ENCODE measurements at regions not wholly inside any gene's neighbourhood (a gene's known extent, or its start where the extent isn't known, plus 50 kb on each side); places are given as distances from the start of the nearest gene placed in this dataset.
A peak's percentile ranks its signal among the peaks of the same experiment; 100 is the strongest.
"Not testable (repeated sequence)": the region's sequence is repeated elsewhere in the genome, so short reads cannot be mapped to it uniquely, and the experiment has no call there.

- TF ChIP-seq POLR2A (IDR thresholded peaks at IDR 0.05) (no peak), EP300 (IDR thresholded peaks at IDR 0.05) (no peak)
- TF ChIP-seq, protein P1, sequence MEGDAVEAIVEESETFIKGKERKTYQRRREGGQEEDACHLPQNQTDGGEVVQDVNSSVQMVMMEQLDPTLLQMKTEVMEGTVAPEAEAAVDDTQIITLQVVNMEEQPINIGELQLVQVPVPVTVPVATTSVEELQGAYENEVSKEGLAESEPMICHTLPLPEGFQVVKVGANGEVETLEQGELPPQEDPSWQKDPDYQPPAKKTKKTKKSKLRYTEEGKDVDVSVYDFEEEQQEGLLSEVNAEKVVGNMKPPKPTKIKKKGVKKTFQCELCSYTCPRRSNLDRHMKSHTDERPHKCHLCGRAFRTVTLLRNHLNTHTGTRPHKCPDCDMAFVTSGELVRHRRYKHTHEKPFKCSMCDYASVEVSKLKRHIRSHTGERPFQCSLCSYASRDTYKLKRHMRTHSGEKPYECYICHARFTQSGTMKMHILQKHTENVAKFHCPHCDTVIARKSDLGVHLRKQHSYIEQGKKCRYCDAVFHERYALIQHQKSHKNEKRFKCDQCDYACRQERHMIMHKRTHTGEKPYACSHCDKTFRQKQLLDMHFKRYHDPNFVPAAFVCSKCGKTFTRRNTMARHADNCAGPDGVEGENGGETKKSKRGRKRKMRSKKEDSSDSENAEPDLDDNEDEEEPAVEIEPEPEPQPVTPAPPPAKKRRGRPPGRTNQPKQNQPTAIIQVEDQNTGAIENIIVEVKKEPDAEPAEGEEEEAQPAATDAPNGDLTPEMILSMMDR (IDR thresholded peaks at IDR 0.05) = no peak
- Histone ChIP-seq H3K36me3 (no peaks in the 10 kb centered on the region), H3K9me3 (no peaks in the 10 kb centered on the region), H3K27me3 (no peaks in the 10 kb centered on the region), H3K4me3 (no peak overlapping the region), H3K27ac (no peak overlapping the region), H3K4me1 (ENCODE audit: insufficient read depth) (no peaks in the 10 kb centered on the region)
- WGBS, 3 donors = 28 to 46% (median 35%) methylated on average over 1 of the region's 1 CpG
- intact Hi-C loops (cut with DNase I) = no loop called here
- DNase-seq = peak in 1 of 5 donors; percentile 2
These were observed 65.6 kb upstream of the IQSEC1 start for GRCh38 chr3:13138833-13139145.

GRCh38 chr3:13137941-13138832, 65.0 kb upstream of the IQSEC1 start:
- H3K27ac ChIP-seq = no peak overlapping the region
- peak in 1 of 5 donors; percentile 12 for DNase-seq
- intact Hi-C loops (cut with DNase I) = no loop called here
- H3K4me1 ChIP-seq (ENCODE audit: insufficient read depth) = no peaks in the 10 kb centered on the region
- no peaks in the 10 kb centered on the region for H3K9me3 ChIP-seq
- no peak for TF ChIP-seq EP300 (IDR thresholded peaks at IDR 0.05)
- no peak for TF ChIP-seq POLR2A (IDR thresholded peaks at IDR 0.05)
- TF ChIP-seq, protein P1 (IDR thresholded peaks at IDR 0.05) = no peak
- no peaks in the 10 kb centered on the region for H3K27me3 ChIP-seq
- 54 to 59% (median 56%) methylated on average over 18 of the region's 18 CpGs for WGBS, 3 donors
- no peaks in the 10 kb centered on the region for H3K36me3 ChIP-seq
- H3K4me3 ChIP-seq = no peak overlapping the region

GRCh38 chr3:13136848-13137247, 63.6 kb upstream of the IQSEC1 start:
- H3K36me3 ChIP-seq; H3K27me3 ChIP-seq; intact Hi-C loops (cut with DNase I): not testable (repeated sequence)

DNA sequence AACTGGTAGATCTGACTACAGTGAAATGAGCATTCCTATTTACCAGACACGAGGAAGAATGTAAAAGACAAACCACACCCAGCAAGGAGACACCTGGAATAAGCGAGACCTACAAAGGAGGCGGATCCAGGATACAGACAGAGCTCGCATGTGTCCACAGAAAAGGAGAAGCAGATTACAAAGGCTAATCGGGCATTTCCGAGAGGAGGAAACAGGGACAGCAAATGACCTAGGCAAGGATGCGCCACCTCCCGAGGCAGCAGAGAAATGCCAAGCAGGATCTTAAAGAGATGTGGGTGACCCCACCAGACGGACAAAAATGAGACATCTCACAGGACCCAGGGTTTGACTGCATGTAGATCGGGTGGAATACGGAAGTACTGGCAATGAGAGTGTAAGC, 63.2 kb upstream of the IQSEC1 start:
- TF ChIP-seq EP300 (IDR thresholded peaks at IDR 0.05) (no peak), POLR2A (IDR thresholded peaks at IDR 0.05) (no peak)
- TF ChIP-seq, protein P1 (IDR thresholded peaks at IDR 0.05) = no peak
- no peaks in the 10 kb centered on the region for H3K9me3 ChIP-seq
- no peaks in the 10 kb centered on the region for H3K36me3 ChIP-seq
- no peaks in the 10 kb centered on the region for H3K4me1 ChIP-seq (ENCODE audit: insufficient read depth)
- peak in 1 of 5 donors; percentile 4 for DNase-seq
- no peak overlapping the region for H3K4me3 ChIP-seq
- no peak overlapping the region for H3K27ac ChIP-seq
- 72 to 75% (median 73%) methylated on average over 11 of the region's 11 CpGs for WGBS, 3 donors
- intact Hi-C loops (cut with DNase I) = no loop called here
- no peaks in the 10 kb centered on the region for H3K27me3 ChIP-seq

More at GRCh38 chr3:13136848-13137247, 63.6 kb upstream of the IQSEC1 start:
- not testable (repeated sequence) for H3K9me3 ChIP-seq; DNase-seq; H3K27ac ChIP-seq; H3K4me3 ChIP-seq; H3K4me1 ChIP-seq (ENCODE audit: insufficient read depth)
- WGBS, 3 donors = 92 to 96% (median 93%) methylated on average over 6 of the region's 6 CpGs

DNA sequence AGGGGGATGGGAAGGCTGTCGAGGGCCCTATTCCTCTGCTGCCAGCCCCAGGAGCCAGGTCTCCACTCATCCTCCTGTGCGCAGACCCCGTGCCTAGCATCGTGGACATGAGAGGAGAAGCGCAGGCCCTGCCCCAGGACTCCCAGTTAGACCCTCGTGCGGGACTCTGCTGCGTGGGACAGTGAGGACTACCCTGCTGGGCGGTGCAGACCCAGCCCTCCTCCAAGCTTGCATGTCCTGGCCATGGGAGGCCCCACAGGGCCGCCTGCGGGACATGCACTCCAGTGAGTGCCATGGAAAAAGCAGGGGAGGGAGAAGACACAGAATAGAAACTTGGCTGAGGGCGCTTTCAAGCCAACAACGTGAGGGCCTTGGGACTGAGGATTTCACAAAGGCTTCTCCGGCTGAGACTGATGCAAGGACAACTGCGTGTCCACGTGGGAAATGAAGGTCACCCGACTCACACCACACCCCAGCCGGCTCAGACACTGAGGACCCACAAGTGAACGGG, 62.6 kb upstream of the IQSEC1 start:
- Histone ChIP-seq H3K36me3 (no peaks in the 10 kb centered on the region), H3K4me3 (no peak overlapping the region), H3K27ac (no peak overlapping the region), H3K27me3 (no peaks in the 10 kb centered on the region), H3K4me1 (ENCODE audit: insufficient read depth) (no peaks in the 10 kb centered on the region), H3K9me3 (no peaks in the 10 kb centered on the region)
- intact Hi-C loops (cut with DNase I) = no loop called here
- peak in 1 of 5 donors; percentile 10 for DNase-seq
- 57 to 69% (median 65%) methylated on average over 14 to 19 of the region's 19 CpGs for WGBS, 3 donors
- TF ChIP-seq EP300 (IDR thresholded peaks at IDR 0.05) = no peak
- no peak for TF ChIP-seq POLR2A (IDR thresholded peaks at IDR 0.05)

Measured in ovary (tissue), 7 donors.